ENCODE measurements at regions not wholly inside any gene's neighbourhood (a gene's known extent, or its start where the extent isn't known, plus 50 kb on each side); places are given as distances from the start of the nearest gene placed in this dataset.

DNA sequence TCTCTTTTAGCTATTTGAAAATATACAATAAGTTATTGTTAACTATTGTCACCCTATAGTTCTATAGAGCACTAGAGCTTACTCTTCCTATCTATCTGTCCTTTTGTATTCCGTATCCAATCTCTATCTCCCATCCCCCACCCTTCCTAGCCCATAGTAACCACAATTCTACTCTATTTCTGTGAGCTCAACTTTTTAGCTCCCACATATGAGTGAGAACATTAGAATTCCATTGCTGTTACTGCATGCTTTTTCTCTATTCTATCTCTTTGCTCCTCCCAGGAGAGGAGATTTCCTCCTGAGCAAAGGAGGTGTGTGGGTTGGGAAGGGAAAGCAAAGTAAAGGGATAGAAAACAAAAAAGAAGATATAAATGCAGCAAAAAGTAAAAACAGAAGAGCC, 105.6 kb upstream of the SLC4A7 start:
- no peaks in the 10 kb centered on the region for H3K36me3 Mint-ChIP-seq (ENCODE audit: low read depth)
- peaks cover 27% of the 10 kb centered on the region for H3K4me1 Mint-ChIP-seq (ENCODE audit: low read depth)
- H3K4me3 Mint-ChIP-seq, result no peak overlapping the region
- no peaks in the 10 kb centered on the region for H3K9me3 Mint-ChIP-seq
- H3K27me3 Mint-ChIP-seq, result no peaks in the 10 kb centered on the region
- H3K27ac Mint-ChIP-seq, result peak overlapping the region; percentile 69

DNA sequence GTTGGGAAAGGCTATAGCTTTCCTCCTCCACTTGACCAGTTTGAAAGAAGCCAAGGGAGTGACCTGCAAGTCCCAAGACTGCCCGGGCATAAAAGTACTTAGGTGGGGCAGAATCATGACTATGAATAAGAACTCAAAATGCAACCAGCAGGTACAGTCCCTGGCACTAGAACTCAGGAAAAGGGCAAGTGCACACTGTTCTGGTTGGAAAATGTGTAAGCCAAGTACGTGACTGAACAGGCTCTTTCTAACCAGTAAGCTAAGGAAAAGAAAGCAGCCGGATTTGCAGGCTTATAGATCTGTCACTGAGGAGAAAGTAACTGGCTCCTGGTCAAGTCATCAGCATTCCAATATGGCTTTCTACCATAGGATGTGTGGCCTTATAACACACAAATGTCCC, 101.2 kb upstream of the SLC4A7 start:
- H3K36me3 Mint-ChIP-seq (ENCODE audit: low read depth), result no peaks in the 10 kb centered on the region
- no peak overlapping the region for H3K27ac Mint-ChIP-seq
- H3K27me3 Mint-ChIP-seq, result no peaks in the 10 kb centered on the region
- H3K4me3 Mint-ChIP-seq, result no peak overlapping the region
- H3K4me1 Mint-ChIP-seq (ENCODE audit: low read depth), result peaks cover 8% of the 10 kb centered on the region
- no peaks in the 10 kb centered on the region for H3K9me3 Mint-ChIP-seq

DNA sequence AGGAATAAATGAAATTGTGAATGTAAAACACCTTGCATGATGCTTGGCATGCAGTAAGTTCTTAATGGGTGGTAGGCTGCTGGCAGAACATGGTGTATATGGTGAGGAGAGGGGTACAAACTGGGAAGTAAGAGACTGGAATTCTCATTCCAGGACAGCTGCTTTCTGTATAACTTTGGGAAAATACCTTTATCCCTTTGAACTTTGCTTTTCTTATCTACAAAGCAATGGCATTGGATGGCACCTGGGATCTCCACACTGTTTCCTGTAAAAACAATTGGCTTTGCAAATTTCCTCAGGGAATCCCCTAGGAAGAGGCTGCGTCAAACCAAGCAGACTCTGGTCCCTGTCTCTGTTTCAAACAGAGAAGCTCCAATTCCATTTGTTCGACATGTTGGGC, 100.7 kb upstream of the SLC4A7 start:
- Mint-ChIP-seq H3K9me3 (no peaks in the 10 kb centered on the region), H3K27me3 (no peaks in the 10 kb centered on the region), H3K4me1 (ENCODE audit: low read depth) (peaks cover 3% of the 10 kb centered on the region), H3K36me3 (ENCODE audit: low read depth) (no peaks in the 10 kb centered on the region), H3K27ac (no peak overlapping the region), H3K4me3 (no peak overlapping the region)

DNA sequence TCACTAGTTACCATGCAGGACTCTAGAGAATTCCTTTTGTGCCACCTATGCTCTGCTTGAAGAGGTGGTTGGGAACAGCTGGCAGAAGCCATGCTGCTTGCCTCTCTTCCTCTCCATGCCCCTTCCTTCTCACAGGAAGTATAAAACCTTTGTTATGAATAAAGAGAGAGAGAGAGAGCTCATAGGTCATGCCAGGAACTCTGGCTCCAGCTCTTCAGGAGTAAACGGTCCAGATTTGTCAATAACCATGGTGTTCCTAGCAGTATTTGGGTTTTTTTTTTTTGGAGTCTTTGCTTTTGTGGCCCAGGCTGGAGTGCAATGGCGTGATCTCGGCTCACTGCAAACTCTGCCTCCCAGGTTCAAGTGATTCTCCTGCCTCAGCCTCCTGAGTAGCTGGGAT, 97.7 kb upstream of the SLC4A7 start:
- Mint-ChIP-seq H3K36me3 (ENCODE audit: low read depth) (no peaks in the 10 kb centered on the region), H3K27me3 (peaks cover 3% of the 10 kb centered on the region), H3K27ac (no peak overlapping the region), H3K4me3 (no peak overlapping the region), H3K4me1 (ENCODE audit: low read depth) (no peaks in the 10 kb centered on the region), H3K9me3 (no peaks in the 10 kb centered on the region)

DNA sequence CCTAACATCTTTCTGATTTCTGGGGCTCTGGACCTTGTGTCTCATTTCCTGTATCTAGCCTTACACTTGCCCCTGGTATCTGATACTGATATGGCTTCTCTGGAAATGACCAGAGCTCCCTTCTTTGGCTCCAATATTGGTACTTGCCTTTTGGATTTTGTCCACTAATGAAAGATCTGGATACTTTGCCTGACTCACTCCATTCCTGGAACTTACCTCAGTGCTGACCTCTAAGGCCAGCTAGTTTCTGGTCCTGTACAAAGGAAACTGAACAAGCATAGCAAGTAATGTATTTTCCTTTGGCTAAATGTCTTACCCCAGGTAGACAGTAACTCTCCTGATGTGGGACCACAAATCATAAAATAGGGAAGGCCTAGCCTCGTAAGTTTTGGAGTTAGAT, 93.8 kb upstream of the SLC4A7 start:
- Mint-ChIP-seq H3K9me3 (no peaks in the 10 kb centered on the region), H3K27me3 (peaks cover 3% of the 10 kb centered on the region), H3K4me3 (no peak overlapping the region), H3K27ac (no peak overlapping the region), H3K36me3 (ENCODE audit: low read depth) (no peaks in the 10 kb centered on the region), H3K4me1 (ENCODE audit: low read depth) (peaks cover 12% of the 10 kb centered on the region)

DNA sequence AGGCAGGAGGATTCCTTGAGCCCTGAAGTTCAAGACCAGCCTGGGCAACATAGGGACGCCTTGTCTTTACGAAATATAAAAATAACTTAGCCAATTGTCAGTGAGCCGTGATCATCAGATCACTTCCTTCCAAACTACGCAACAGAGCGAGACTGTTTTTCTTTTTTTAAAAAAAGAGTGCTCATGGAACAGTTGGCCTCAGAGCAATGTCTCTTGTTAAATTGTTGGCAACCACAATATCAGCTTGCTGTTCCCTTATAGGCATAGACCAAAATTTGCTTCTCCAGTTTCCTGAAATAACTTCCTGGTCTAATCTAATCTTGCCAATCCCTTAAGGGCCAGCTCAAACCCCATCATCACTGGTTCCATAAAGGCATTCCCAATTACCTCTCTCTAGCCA, 93.3 kb upstream of the SLC4A7 start:
- peaks cover 12% of the 10 kb centered on the region for H3K4me1 Mint-ChIP-seq (ENCODE audit: low read depth)
- H3K27me3 Mint-ChIP-seq, result peaks cover 3% of the 10 kb centered on the region
- H3K36me3 Mint-ChIP-seq (ENCODE audit: low read depth), result no peaks in the 10 kb centered on the region
- H3K9me3 Mint-ChIP-seq, result no peaks in the 10 kb centered on the region
- no peak overlapping the region for H3K27ac Mint-ChIP-seq
- H3K4me3 Mint-ChIP-seq, result no peak overlapping the region

DNA sequence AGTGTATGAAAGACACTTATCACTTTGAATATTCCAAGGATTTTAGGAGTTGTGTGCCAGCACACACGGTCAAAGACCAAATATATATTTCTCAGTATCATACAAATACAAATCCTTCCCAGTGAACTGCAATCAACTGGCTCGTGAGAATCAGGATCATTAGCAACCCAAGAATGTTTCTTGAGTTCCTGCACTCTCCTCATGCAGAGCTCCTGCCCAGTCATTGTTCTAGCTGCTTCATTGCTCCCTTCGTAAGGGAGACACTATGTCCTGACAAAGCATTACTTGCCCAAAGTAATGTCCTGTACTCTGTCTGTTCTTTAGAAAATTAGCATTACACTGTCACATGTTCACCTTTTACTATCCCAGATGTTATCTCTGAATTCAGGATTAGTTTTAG, 92.0 kb upstream of the SLC4A7 start:
- H3K9me3 Mint-ChIP-seq, result no peaks in the 10 kb centered on the region
- H3K27me3 Mint-ChIP-seq, result peaks cover 3% of the 10 kb centered on the region
- H3K4me1 Mint-ChIP-seq (ENCODE audit: low read depth), result peaks cover 12% of the 10 kb centered on the region
- H3K36me3 Mint-ChIP-seq (ENCODE audit: low read depth), result no peaks in the 10 kb centered on the region
- H3K4me3 Mint-ChIP-seq, result no peak overlapping the region
- no peak overlapping the region for H3K27ac Mint-ChIP-seq

DNA sequence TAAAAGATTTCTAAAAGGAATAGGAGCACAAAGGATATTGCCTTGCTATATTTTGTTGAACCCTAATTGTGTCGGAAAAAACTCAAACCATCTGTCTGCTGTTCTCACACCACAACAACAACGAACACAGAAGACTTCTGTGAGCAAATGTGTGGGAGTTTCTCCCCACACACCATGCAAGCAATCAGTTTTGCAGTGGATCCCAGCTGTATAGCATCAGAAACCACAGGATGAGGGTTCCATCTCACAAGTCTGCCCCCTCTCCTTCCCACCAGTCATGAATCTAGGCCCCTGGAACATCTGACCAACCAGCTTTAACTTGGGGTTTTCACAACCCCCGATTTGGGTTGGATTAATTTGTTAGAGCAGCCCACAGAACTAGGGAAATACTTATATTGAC, 91.3 kb upstream of the SLC4A7 start:
- H3K4me1 Mint-ChIP-seq (ENCODE audit: low read depth), result peaks cover 12% of the 10 kb centered on the region

DNA sequence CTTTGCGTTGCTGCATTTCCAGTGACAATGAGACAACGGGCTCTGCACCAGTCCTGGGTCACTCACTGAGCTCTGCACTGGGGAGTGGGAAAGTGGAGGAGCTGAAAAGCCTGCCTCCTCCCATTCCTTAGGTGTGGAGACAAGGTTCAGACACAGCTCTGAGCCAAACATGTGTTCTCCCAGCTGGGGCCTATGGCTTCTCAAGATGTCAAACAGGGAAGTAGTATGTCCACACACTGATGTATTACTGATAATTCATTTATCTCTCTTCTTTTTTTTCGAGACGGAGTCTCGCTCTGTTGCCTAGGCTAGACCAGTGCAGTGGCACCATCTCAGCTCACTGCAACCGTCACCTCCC, 90.2 kb upstream of the SLC4A7 start:
- Mint-ChIP-seq H3K27me3 (peaks cover 3% of the 10 kb centered on the region), H3K4me1 (ENCODE audit: low read depth) (peaks cover 12% of the 10 kb centered on the region), H3K4me3 (no peak overlapping the region), H3K36me3 (ENCODE audit: low read depth) (no peaks in the 10 kb centered on the region), H3K9me3 (no peaks in the 10 kb centered on the region), H3K27ac (no peak overlapping the region)

More for the DNA sequence above, 91.3 kb upstream of the SLC4A7 start:
- H3K9me3 Mint-ChIP-seq, result no peaks in the 10 kb centered on the region
- no peaks in the 10 kb centered on the region for H3K36me3 Mint-ChIP-seq (ENCODE audit: low read depth)
- H3K27ac Mint-ChIP-seq, result peak overlapping the region; percentile 40
- no peak overlapping the region for H3K4me3 Mint-ChIP-seq
- H3K27me3 Mint-ChIP-seq, result peaks cover 3% of the 10 kb centered on the region

DNA sequence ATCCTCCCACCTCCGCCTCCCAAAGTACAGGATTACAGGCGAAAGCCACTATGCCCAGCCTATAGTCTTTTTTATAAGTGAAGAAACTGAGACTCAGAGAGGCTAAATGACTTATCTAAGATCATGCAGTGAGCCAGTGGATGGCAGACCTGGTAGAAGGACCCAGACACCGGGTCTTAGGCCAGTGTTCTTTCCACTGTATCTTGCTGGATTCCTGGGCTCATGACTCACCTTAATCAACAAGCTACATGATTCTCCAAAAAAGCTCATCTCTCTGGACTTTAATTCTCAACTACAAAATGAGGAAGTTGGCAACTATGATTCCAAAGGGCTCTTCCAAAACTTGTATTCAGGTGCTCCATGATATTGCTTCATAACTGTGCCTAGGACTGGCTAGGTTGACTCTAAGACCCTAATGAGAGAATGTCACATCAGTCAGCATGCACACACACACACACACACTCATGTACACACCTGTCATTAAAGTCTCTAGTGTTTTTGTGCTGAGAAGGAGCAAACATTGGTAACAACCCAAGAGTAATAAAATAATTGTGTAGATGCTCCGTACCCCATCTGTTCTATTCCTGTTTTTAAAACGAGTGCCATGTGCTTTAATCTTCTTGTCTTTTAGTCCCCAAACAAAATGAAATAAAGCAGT, 89.7 kb upstream of the SLC4A7 start:
- H3K27me3 Mint-ChIP-seq, result peaks cover 3% of the 10 kb centered on the region
- no peak overlapping the region for H3K27ac Mint-ChIP-seq
- no peaks in the 10 kb centered on the region for H3K36me3 Mint-ChIP-seq (ENCODE audit: low read depth)
- H3K4me1 Mint-ChIP-seq (ENCODE audit: low read depth), result peaks cover 12% of the 10 kb centered on the region
- no peaks in the 10 kb centered on the region for H3K9me3 Mint-ChIP-seq
- no peak overlapping the region for H3K4me3 Mint-ChIP-seq

DNA sequence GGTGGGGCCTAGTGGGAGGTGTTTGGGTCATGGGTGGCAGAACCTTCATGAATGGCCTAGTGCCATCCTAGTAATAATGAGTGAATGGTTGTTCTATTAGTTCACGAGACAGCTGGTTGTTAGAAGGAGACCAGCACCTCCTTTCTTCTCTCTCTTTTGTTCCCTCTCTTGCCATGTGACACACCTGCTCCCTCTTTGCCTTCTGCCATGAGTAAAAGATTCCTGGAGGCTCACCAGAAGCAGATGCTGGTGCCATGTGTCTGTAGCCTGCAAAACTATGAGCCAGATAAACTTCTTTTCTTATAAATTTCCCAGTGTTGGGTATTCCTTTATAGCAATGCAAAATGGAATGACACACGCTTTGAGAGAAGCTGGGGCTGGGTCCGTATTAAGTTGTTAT, 89.0 kb upstream of the SLC4A7 start:
- H3K27ac Mint-ChIP-seq, result no peak overlapping the region
- H3K4me1 Mint-ChIP-seq (ENCODE audit: low read depth), result peaks cover 12% of the 10 kb centered on the region
- peaks cover 3% of the 10 kb centered on the region for H3K27me3 Mint-ChIP-seq
- H3K4me3 Mint-ChIP-seq, result no peak overlapping the region
- H3K9me3 Mint-ChIP-seq, result no peaks in the 10 kb centered on the region
- no peaks in the 10 kb centered on the region for H3K36me3 Mint-ChIP-seq (ENCODE audit: low read depth)

DNA sequence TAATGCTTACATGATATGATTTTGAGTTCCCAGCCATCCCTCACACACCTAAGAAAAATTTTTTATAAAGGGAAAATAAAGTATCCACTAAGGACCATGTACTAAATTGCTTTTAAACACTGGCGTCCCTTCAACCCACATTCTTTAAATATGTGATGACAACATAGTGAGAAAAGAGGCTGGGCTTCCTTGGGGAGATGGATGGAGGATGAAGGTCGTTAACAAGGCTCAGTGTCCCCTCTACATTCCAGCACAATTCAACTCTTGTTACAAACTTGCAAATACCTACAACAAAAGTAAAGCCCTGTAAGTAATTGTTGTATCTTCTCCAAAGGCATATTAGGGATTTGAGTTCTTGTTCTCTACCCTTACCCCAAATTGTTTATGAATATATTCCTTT, 87.2 kb upstream of the SLC4A7 start:
- Mint-ChIP-seq H3K27me3 (no peaks in the 10 kb centered on the region), H3K36me3 (ENCODE audit: low read depth) (no peaks in the 10 kb centered on the region), H3K9me3 (no peaks in the 10 kb centered on the region), H3K4me1 (ENCODE audit: low read depth) (peaks cover 12% of the 10 kb centered on the region), H3K27ac (no peak overlapping the region), H3K4me3 (no peak overlapping the region)

DNA sequence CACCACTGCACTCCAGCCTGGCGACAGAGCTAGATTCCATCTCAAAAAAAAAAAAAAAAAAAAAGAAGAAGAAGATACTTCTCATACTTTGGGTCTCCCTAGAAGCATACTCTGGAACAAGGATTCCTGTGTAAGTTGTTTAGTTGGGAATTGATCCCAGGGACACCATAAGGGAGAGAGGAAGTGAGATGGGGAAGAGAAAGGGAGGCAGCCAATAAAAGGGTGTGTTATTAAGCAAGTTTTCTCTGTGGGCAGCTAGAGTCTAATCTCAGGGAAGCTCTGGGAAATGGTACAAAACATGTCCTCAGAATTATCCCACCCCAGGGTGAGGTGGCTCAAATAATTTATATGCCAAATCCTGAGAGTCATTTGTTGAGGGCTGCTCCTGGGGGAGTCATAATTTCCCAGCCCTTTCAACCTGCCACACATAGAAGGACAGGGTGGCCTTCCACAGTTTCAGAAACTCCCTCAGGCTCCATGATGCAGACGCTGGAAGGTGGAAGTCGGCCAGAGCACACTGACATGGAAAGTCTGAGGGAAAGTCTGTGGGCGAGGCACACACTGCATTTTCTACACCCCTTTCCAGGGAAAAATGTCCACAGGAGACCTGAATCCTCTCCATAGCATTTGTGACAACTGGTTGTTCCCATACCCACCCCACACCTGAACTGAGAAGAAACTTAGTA, 86.4 kb upstream of the SLC4A7 start:
- H3K4me3 Mint-ChIP-seq, result no peak overlapping the region
- H3K27ac Mint-ChIP-seq, result no peak overlapping the region
- no peaks in the 10 kb centered on the region for H3K27me3 Mint-ChIP-seq
- peaks cover 5% of the 10 kb centered on the region for H3K4me1 Mint-ChIP-seq (ENCODE audit: low read depth)
- H3K36me3 Mint-ChIP-seq (ENCODE audit: low read depth), result no peaks in the 10 kb centered on the region
- H3K9me3 Mint-ChIP-seq, result no peaks in the 10 kb centered on the region

DNA sequence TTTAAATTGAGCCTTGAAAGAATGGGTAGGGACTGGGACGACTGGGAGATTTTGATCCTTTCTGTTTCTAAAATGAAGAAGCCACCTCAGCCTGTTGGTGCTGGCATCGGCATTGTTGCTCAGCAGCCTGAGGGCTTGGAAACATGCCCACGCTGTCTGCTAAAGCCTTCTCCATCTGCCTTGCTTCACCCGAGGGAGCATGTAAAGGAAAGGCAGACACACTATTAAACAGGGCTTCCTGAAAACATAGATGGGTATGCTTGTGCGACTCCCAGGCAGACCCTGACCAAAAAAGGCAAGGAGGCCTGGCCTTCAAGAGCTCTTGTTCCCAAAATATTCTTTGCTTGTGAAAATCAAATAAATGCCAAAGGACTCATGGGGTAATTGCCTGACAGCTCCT, 84.2 kb upstream of the SLC4A7 start:
- Mint-ChIP-seq H3K4me1 (ENCODE audit: low read depth) (no peaks in the 10 kb centered on the region), H3K27me3 (no peaks in the 10 kb centered on the region), H3K9me3 (no peaks in the 10 kb centered on the region), H3K36me3 (ENCODE audit: low read depth) (no peaks in the 10 kb centered on the region), H3K4me3 (no peak overlapping the region), H3K27ac (no peak overlapping the region)

DNA sequence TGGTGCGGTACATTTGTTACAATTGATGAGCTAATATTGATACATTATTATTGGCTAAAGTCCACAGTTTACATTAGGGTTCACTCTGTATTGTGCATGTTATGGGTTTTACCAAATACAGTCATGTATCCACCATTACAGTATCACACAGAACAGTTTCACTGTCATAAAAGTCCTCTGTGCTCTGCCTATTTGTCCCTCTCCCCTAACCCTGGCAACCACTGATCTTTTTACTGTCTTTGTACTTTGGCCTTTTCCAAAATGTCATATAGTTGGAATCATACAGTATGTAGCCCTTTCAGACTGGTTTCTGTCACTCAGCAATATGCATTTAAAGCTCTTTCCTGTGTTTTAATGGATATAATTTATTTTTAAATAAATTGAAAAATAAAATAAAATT, 83.1 kb upstream of the SLC4A7 start:
- no peaks in the 10 kb centered on the region for H3K27me3 Mint-ChIP-seq
- no peaks in the 10 kb centered on the region for H3K9me3 Mint-ChIP-seq
- no peaks in the 10 kb centered on the region for H3K4me1 Mint-ChIP-seq (ENCODE audit: low read depth)
- H3K4me3 Mint-ChIP-seq, result no peak overlapping the region
- H3K27ac Mint-ChIP-seq, result no peak overlapping the region
- no peaks in the 10 kb centered on the region for H3K36me3 Mint-ChIP-seq (ENCODE audit: low read depth)

DNA sequence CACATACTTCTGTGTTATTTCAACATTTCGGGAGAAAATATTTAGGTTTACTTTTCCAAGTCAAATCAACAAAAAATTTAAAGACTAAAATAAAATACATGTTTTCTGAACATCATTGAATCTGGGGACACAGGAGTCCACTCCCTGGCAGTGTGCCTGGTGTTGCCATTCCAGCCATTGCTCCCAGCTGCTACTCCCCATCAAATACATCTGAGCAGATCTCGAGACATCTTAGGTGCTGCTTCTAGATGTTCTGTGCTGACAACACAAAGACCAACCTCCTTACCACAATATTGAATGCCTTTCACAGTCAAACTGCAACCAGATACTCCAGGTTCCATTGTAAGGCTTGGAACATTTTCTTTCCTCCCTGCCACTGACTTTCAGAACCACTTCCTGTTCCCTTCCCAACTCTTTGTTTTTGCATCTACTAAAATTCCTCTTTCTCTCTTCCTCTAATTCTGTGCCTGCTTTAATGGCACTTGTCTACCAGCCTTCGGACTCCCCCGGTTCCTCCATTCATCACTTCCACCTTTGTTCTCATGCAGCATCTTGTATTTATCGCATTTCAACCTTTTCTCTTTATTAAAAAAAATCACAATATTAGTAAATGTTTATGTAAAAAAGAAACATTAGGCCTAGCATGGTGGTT, 81.1 kb upstream of the SLC4A7 start:
- H3K4me3 Mint-ChIP-seq, result no peak overlapping the region
- no peaks in the 10 kb centered on the region for H3K4me1 Mint-ChIP-seq (ENCODE audit: low read depth)
- no peaks in the 10 kb centered on the region for H3K9me3 Mint-ChIP-seq
- no peaks in the 10 kb centered on the region for H3K36me3 Mint-ChIP-seq (ENCODE audit: low read depth)
- no peak overlapping the region for H3K27ac Mint-ChIP-seq
- H3K27me3 Mint-ChIP-seq, result no peaks in the 10 kb centered on the region

Measured in stimulated activated naive CD8-positive, alpha-beta T cell treated with anti-CD3 and anti-CD28 coated beads, Interleukin-15, Interleukin-2, amounts not matched to agents 100 ng/mL and 50 ng/mL, for 24 hours (primary cell).